Lung (tissue), 11 donors: ENCODE measurements at regions not wholly inside any gene's neighbourhood (a gene's known extent, or its start where the extent isn't known, plus 50 kb on each side); places are given as distances from the start of the nearest gene placed in this dataset.

Source experiments
- ATAC-seq: fragments of 200-7000 bp; cut with Tn5 transposase; one replicate; pipeline ENCODE4 v1.9.1; 2020; ENCODE audit warnings: moderate number of reproducible peaks; ENCODE audit not compliant: insufficient read depth, low FRiP score
- DNase-seq, 3 donors: peaks; one replicate each; pipeline ENCODE4 v3.0.0-alpha.2; 2013 to 2017
- H3K27ac ChIP-seq, 2 donors: one replicate each; pipeline ENCODE4 v1.5.1; 2013; ENCODE audit warnings: mild to moderate bottlenecking in 2 of 2, moderate library complexity in 2 of 2, control low read depth in 1 of 2, inconsistent platforms in 1 of 2, low read depth in 1 of 2, low read length in 1 of 2
- H3K27me3 ChIP-seq, 3 donors: one replicate each; pipeline ENCODE4 v1.5.1; 2013; ENCODE audit warnings: low read length in 2 of 3; ENCODE audit not compliant: control insufficient read depth in 3 of 3, insufficient read depth in 3 of 3
- H3K36me3 ChIP-seq, 4 donors: one replicate each; pipeline ENCODE4 v1.5.1; 2013; ENCODE audit warnings: low read length in 4 of 4, mild to moderate bottlenecking in 1 of 4, moderate library complexity in 1 of 4; ENCODE audit not compliant: control insufficient read depth in 4 of 4, insufficient read depth in 4 of 4
- H3K4me1 ChIP-seq, 5 donors: one replicate each; pipeline ENCODE4 v1.5.1; 2013; ENCODE audit warnings: low read length in 5 of 5, mild to moderate bottlenecking in 2 of 5, moderate library complexity in 1 of 5; ENCODE audit not compliant: control insufficient read depth in 5 of 5, insufficient read depth in 5 of 5
- H3K4me3 ChIP-seq: one replicate; pipeline ENCODE4 v1.5.1; 2013; ENCODE audit warnings: mild to moderate bottlenecking, control low read depth, moderate library complexity
- H3K9ac ChIP-seq, 2 donors: one replicate each; pipeline ENCODE4 v1.5.1; 2013; ENCODE audit warnings: low read length in 2 of 2, control low read depth in 1 of 2; ENCODE audit not compliant: insufficient read depth in 1 of 2
- H3K9me3 ChIP-seq, 4 donors: one replicate each; pipeline ENCODE4 v1.5.1; 2013; ENCODE audit warnings: low read length in 3 of 4, mild to moderate bottlenecking in 1 of 4, moderate library complexity in 1 of 4; ENCODE audit not compliant: control insufficient read depth in 4 of 4, insufficient read depth in 3 of 4
- WGBS, 2 donors: extraction: QIAGEN DNeasy Blood & Tissue Kit; methylation state at CpG; one replicate each; pipeline ENCODE4 v1.1.7; 2013; 5-methylcytosine and 5-hydroxymethylcytosine counted together
- TF ChIP-seq, protein P1 (sequence below): IDR thresholded peaks from 2 replicates; pipeline ENCODE4 v1.5.1; 2012; ENCODE audit warnings: mild to moderate bottlenecking; ENCODE audit errors: control extremely low read depth, extremely low read depth
- donor health status: control.
- donor health status: control.
- donor health status: Bipolar disorder and iron deficiency.
- donor health status: healthy.
- donor health status: DM: yes; HTN: yes; CAD: no.

DNA sequence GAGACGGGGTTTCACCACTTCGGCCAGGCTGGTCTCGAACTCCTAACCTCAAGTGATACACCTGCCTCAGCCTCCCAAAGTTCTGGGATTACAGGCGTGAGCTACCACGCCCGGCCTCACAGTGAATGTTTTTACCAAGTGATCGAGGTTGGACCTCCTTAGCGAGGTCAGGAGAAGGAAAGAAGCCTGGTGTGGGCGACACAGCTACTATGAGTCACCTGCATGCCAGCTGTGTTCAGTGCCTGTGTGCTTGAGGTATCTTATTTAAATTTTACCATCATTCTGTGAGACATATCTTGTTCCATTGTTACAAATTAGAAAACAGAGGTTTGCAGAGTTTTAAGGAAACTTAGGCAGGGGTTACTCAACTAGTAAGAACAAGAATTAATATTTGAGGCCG is 174.8 kb upstream of the DYNLRB2 start:
- WGBS, 2 donors, result 90 to 94% methylated on average over 10 of the region's 10 CpGs
- H3K4me1 ChIP-seq, result no peaks in the 10 kb centered on the region
- no peak for DNase-seq
- H3K9ac ChIP-seq, result no peak overlapping the region
- no peaks in the 10 kb centered on the region for H3K9me3 ChIP-seq
- H3K27ac ChIP-seq, result no peak overlapping the region
- no peak for ATAC-seq
- no peaks in the 10 kb centered on the region for H3K36me3 ChIP-seq
- TF ChIP-seq, protein P1, sequence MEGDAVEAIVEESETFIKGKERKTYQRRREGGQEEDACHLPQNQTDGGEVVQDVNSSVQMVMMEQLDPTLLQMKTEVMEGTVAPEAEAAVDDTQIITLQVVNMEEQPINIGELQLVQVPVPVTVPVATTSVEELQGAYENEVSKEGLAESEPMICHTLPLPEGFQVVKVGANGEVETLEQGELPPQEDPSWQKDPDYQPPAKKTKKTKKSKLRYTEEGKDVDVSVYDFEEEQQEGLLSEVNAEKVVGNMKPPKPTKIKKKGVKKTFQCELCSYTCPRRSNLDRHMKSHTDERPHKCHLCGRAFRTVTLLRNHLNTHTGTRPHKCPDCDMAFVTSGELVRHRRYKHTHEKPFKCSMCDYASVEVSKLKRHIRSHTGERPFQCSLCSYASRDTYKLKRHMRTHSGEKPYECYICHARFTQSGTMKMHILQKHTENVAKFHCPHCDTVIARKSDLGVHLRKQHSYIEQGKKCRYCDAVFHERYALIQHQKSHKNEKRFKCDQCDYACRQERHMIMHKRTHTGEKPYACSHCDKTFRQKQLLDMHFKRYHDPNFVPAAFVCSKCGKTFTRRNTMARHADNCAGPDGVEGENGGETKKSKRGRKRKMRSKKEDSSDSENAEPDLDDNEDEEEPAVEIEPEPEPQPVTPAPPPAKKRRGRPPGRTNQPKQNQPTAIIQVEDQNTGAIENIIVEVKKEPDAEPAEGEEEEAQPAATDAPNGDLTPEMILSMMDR, result no peak
- H3K27me3 ChIP-seq, result no peaks in the 10 kb centered on the region
- H3K4me3 ChIP-seq, result no peak overlapping the region

DNA sequence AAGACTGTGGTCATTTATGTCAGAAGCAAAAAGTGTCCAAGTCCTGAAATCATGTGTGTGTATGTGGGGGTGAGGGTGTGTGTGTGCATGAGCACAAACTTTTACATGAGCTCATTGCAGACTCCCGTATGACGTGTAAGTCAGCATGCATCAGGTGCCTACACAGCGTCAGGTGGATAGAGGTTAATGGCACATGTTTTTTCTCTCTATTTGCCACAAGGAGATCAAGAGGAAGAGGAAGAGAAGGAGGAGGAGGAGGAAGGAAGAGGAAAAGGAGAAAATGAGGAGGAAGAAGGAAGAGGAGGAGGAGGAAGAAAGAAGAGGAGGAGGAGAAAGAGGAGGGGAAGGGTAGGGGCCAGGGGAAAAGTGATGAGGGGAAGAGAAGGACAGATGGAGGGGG is 178.0 kb upstream of the DYNLRB2 start:
- Histone ChIP-seq H3K9ac (no peak overlapping the region), H3K4me1 (no peaks in the 10 kb centered on the region), H3K4me3 (no peak overlapping the region), H3K27ac (no peak overlapping the region), H3K27me3 (no peaks in the 10 kb centered on the region), H3K36me3 (no peaks in the 10 kb centered on the region), H3K9me3 (no peaks in the 10 kb centered on the region)
- TF ChIP-seq, protein P1, result no peak
- DNase-seq (no peak), ATAC-seq (no peak)
- 94 to 97% methylated on average over 3 of the region's 3 CpGs for WGBS, 2 donors

DNA sequence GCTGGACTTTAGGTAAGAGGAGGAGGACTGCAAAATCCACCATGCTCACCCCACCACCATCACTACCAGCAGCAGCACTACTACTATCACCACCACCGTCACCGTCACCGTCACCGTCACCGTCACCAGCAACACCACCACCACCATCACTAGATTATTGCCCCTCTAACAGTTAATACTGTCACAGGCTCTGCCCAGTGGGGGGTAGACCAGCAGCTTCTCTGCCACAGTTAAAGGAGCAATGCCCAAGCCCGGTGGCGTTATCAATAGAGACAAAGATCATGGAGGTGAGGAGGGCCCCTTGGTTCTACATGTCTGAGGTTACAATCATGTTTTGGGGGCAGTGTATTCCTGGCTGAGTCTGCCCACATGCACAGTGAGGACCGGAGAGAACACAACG is 184.4 kb upstream of the DYNLRB2 start:
- Histone ChIP-seq H3K27ac (no peak overlapping the region), H3K27me3 (no peaks in the 10 kb centered on the region), H3K36me3 (no peaks in the 10 kb centered on the region), H3K4me3 (no peak overlapping the region), H3K4me1 (no peaks in the 10 kb centered on the region), H3K9me3 (no peaks in the 10 kb centered on the region), H3K9ac (no peak overlapping the region)
- ATAC-seq (no peak), DNase-seq (no peak)
- 74 to 91% methylated on average over 9 of the region's 9 CpGs for WGBS, 2 donors
- TF ChIP-seq, protein P1, result no peak

DNA sequence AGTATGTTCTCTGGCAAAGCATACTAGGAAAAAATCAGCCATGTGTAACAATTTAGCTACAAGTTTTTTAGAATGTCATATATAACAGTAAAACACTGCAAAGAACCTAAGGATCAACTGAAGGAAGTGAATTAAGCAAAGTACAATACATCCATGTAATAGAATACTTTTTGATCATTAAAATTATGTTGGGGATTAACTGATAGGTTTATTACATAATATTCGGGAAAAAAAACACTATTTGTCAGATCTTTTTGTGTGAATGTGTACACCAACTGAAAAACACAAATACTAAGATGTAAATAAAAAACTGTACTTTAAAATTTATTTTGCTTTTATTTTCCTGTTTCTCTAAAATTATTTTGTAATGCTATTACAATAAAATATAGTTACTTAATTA is 185.5 kb upstream of the DYNLRB2 start:
- ATAC-seq (no peak), DNase-seq (no peak)
- Histone ChIP-seq H3K4me3 (no peak overlapping the region), H3K4me1 (no peaks in the 10 kb centered on the region), H3K9me3 (no peaks in the 10 kb centered on the region), H3K27me3 (no peaks in the 10 kb centered on the region), H3K36me3 (no peaks in the 10 kb centered on the region), H3K27ac (no peak overlapping the region), H3K9ac (no peak overlapping the region)
- WGBS, 2 donors, result 94 to 97% methylated on average over 1 of the region's 1 CpG
- TF ChIP-seq, protein P1, result no peak
